HCT116 (cell line): ENCODE measurements at regions not wholly inside any gene's neighbourhood (a gene's known extent, or its start where the extent isn't known, plus 50 kb on each side); places are given as distances from the start of the nearest gene placed in this dataset.

ENCODE experiments used
- ATAC-seq: fragments of 200-7000 bp; cut with Tn5 transposase; 2 replicates; pipeline ENCODE4 v1.9.1; 2020; ENCODE audit warnings: mild to moderate bottlenecking, moderate library complexity
- BruUV-seq: library from RNA; stranded (reverse); fragments of 400-500 nt; replicated peaks from 2 replicates; lab custom pipeline; 2021; lab: Mats Ljungman, UMichigan
- CTCF ChIA-PET: fragments of 300-600 bp; sonication (Branson Sonifier 250); formaldehyde crosslinking; loops from one replicate; lab custom pipeline; 2021; ENCODE audit warnings: antibody characterized with exemption; lab: Charles Lee
- POLR2A ChIA-PET: fragments of 300-600, 350-600 bp; sonication (Branson Sonifier 250); formaldehyde crosslinking; loops from one replicate; lab custom pipeline; 2021; ENCODE audit warnings: antibody characterized with exemption; lab: Charles Lee
- RAD21 ChIA-PET, 2 experiments: fragments of 300-600 bp; sonication (Branson Sonifier 250); formaldehyde crosslinking; loops; one replicate each; lab custom pipeline; 2023; ENCODE audit warnings: low total read pairs in 2 of 2; ENCODE audit not compliant: uncharacterized antibody in 2 of 2, unreplicated experiment in 2 of 2, low non-redundant PET in 1 of 2; lab: Charles Lee
- DNase-seq: peaks from one replicate; pipeline ENCODE4 v3.0.0-alpha.2; 2010; ENCODE audit warnings: low read depth, low spot score
- H2AFZ ChIP-seq: fragments of 200-600 bp; shearing (Covaris generic), sonication (generic); 2 replicates; pipeline ENCODE4 v1.6.1; 2017; ENCODE audit warnings: low read depth, mixed run types, mixed read lengths, antibody characterized with exemption, low read length; ENCODE audit not compliant: poor library complexity, severe bottlenecking
- H3K27ac ChIP-seq: 2 replicates; pipeline ENCODE4 v1.5.1; 2012; ENCODE audit warnings: low read depth, low read length
- H3K27me3 ChIP-seq: fragments of 200-600 bp; sonication (generic); 2 replicates; pipeline ENCODE4 v1.6.1; 2016; ENCODE audit warnings: mixed run types, low read length, mixed read lengths; ENCODE audit not compliant: insufficient read depth
- H3K36me3 ChIP-seq, 2 experiments: fragments of 200-500 bp in 1 of 2; fragments of 200-600 bp in 1 of 2; sonication (Bioruptor generic) in 1 of 2; sonication (generic) in 1 of 2; 2 replicates each; pipeline versions ENCODE4 v1.5.1 to v1.6.1; 2014 to 2016; ENCODE audit warnings: low read length in 2 of 2, inconsistent platforms in 1 of 2, mixed read lengths in 1 of 2, mixed run types in 1 of 2; ENCODE audit not compliant: insufficient read depth in 2 of 2, control insufficient read depth in 1 of 2
- H3K4me1 ChIP-seq, 2 experiments: fragments of 200-600 bp in 1 of 2; sonication (generic) in 1 of 2; 2 replicates each; pipeline versions ENCODE4 v1.5.1 to v1.6.1; 2012 to 2017; ENCODE audit warnings: low read length in 2 of 2, inconsistent platforms in 1 of 2, mild to moderate bottlenecking in 1 of 2, mixed read lengths in 1 of 2, mixed run types in 1 of 2, moderate library complexity in 1 of 2; ENCODE audit not compliant: insufficient read depth in 2 of 2, control insufficient read depth in 1 of 2
- H3K4me2 ChIP-seq: fragments of 200-600 bp; sonication (generic); 2 replicates; pipeline ENCODE4 v1.6.1; 2017; ENCODE audit warnings: mixed run types, low read length, mixed read lengths
- H3K4me3 ChIP-seq, 2 experiments: fragments of 200-600 bp in 1 of 2; sonication (generic) in 1 of 2; replicated peaks in 1 of 2; 2 replicates each; pipeline ENCODE4 v1.5.1; 2011 to 2016; ENCODE audit warnings: low read length in 2 of 2, control low read depth in 1 of 2, low read depth in 1 of 2, mild to moderate bottlenecking in 1 of 2, mixed read lengths in 1 of 2, mixed run types in 1 of 2
- H3K79me2 ChIP-seq: fragments of 200-600 bp; sonication (generic); 2 replicates; pipeline ENCODE4 v1.6.1; 2017; ENCODE audit warnings: mild to moderate bottlenecking, mixed run types, low read length, moderate library complexity, mixed read lengths; ENCODE audit not compliant: insufficient read depth
- H3K9ac ChIP-seq: fragments of 200-600 bp; sonication (generic); 2 replicates; pipeline ENCODE4 v1.6.1; 2016; ENCODE audit warnings: low read length, mixed read lengths
- H3K9me2 ChIP-seq: fragments of 200-600 bp; sonication (generic), shearing (Covaris generic); 2 replicates; pipeline ENCODE4 v1.6.1; 2017; ENCODE audit warnings: mixed run types, mild to moderate bottlenecking, moderate library complexity; ENCODE audit not compliant: insufficient read depth
- H3K9me3 ChIP-seq, 2 experiments: fragments of 200-500 bp in 1 of 2; fragments of 200-600 bp in 1 of 2; sonication (Bioruptor generic) in 1 of 2; sonication (generic) in 1 of 2; 2 replicates each; pipeline ENCODE4 v1.6.1; 2014 to 2017; ENCODE audit warnings: low read length in 2 of 2, mixed read lengths in 2 of 2, inconsistent platforms in 1 of 2, low read depth in 1 of 2, mild to moderate bottlenecking in 1 of 2, mixed run types in 1 of 2, moderate library complexity in 1 of 2; ENCODE audit not compliant: control insufficient read depth in 1 of 2, insufficient read depth in 1 of 2
- H4K20me1 ChIP-seq: fragments of 200-600 bp; sonication (generic), shearing (Covaris generic); 2 replicates; pipeline ENCODE4 v1.6.1; 2017; ENCODE audit warnings: mixed run types, mild to moderate bottlenecking, moderate library complexity; ENCODE audit not compliant: insufficient read depth
- ATF3 ChIP-seq: IDR thresholded peaks from 2 replicates; pipeline ENCODE4 v1.6.1; 2012
- CTCF ChIP-seq, 3 experiments: fragments of 200-600 bp in 1 of 3; sonication (generic) in 1 of 3; IDR thresholded peaks in 2 of 3; conservative IDR thresholded peaks in 1 of 3; 2 replicates each; pipeline ENCODE4 v1.5.1; 2012 to 2017; ENCODE audit warnings: low read depth in 2 of 3, low read length in 2 of 3, antibody characterized with exemption in 1 of 3, borderline replicate concordance in 1 of 3, control low read depth in 1 of 3, mild to moderate bottlenecking in 1 of 3, mixed read lengths in 1 of 3, mixed run types in 1 of 3, moderate library complexity in 1 of 3; ENCODE audit not compliant: insufficient read depth in 1 of 3
- EGR1 ChIP-seq: IDR thresholded peaks from 2 replicates; pipeline ENCODE4 v1.6.1; 2012; ENCODE audit warnings: low read depth
- EZH2phosphoT487 ChIP-seq: fragments of 200-600 bp; IDR thresholded peaks from 2 replicates; pipeline ENCODE4 v1.6.1; 2018; ENCODE audit warnings: antibody characterized with exemption, borderline replicate concordance
- FOSL1 ChIP-seq: IDR thresholded peaks from 2 replicates; pipeline ENCODE4 v1.6.1; 2012; ENCODE audit warnings: low read depth
- MAX ChIP-seq: IDR thresholded peaks from 2 replicates; pipeline ENCODE4 v1.6.1; 2012
- POLR2A ChIP-seq: IDR thresholded peaks from 2 replicates; pipeline ENCODE4 v1.7.0; 2011; ENCODE audit warnings: borderline replicate concordance; ENCODE audit not compliant: insufficient read depth, insufficient read length; ENCODE audit errors: extremely low read depth
- RAD21 ChIP-seq: IDR thresholded peaks from 2 replicates; pipeline ENCODE4 v1.6.1; 2012; ENCODE audit warnings: low read depth, mild to moderate bottlenecking
- SRF ChIP-seq: IDR thresholded peaks from 2 replicates; pipeline ENCODE4 v1.6.1; 2012; ENCODE audit warnings: low read depth
- TCF7L2 ChIP-seq: IDR thresholded peaks from 2 replicates; pipeline ENCODE4 v1.7.0; 2011; ENCODE audit warnings: borderline replicate concordance, inconsistent platforms; ENCODE audit not compliant: insufficient read depth, insufficient read length; ENCODE audit errors: extremely low read depth
- intact Hi-C: fragments of 100-400 bp; cut with micrococcal nuclease; formaldehyde crosslinking; loops from 2 replicates; pipeline ENCODE4 v1.10.0; 2022

GRCh38 chr7:89401099-89401498 lies 605.6 kb upstream of the TEX47 start:
- H3K4me3 ChIP-seq = no peak overlapping the region
- no peaks in the 10 kb centered on the region for H3K27me3 ChIP-seq
- RAD21 ChIA-PET = no interaction called here
- H3K9me2 ChIP-seq = no peaks in the 10 kb centered on the region
- H3K4me2 ChIP-seq = no peak overlapping the region
- intact Hi-C loops = no loop called here
- DNase-seq (no peak), ATAC-seq (no peak)
- CTCF ChIA-PET = no interaction called here
- TF ChIP-seq MAX = no peak
- no peak for TF ChIP-seq TCF7L2
- no peak for TF ChIP-seq ATF3
- TF ChIP-seq SRF = no peak
- no peak for TF ChIP-seq POLR2A
- POLR2A ChIA-PET = no interaction called here
- no peak overlapping the region for H2AFZ ChIP-seq
- no peak overlapping the region for H3K9ac ChIP-seq
- no peaks in the 10 kb centered on the region for H3K4me1 ChIP-seq
- no peak overlapping the region for H3K27ac ChIP-seq
- H3K36me3 ChIP-seq = no peaks in the 10 kb centered on the region
- no peaks in the 10 kb centered on the region for H3K9me3 ChIP-seq
- no peaks in the 10 kb centered on the region for H4K20me1 ChIP-seq
- BruUV-seq = no TSS peak
- no peaks in the 10 kb centered on the region for H3K79me2 ChIP-seq

- no peaks in the 10 kb centered on the region for H3K9me3 ChIP-seq
- H3K4me3 ChIP-seq = no peak overlapping the region
- BruUV-seq = no TSS peak
- no peak for ATAC-seq
- H3K27ac ChIP-seq = no peak overlapping the region
- ChIA-PET RAD21 (no interaction called here), CTCF (no interaction called here), POLR2A (no interaction called here)
- DNase-seq = no peak
- no peak overlapping the region for H3K4me2 ChIP-seq
- intact Hi-C loops = no loop called here
- H3K79me2 ChIP-seq = no peaks in the 10 kb centered on the region
- H4K20me1 ChIP-seq = no peaks in the 10 kb centered on the region
- no peak overlapping the region for H2AFZ ChIP-seq
- no peaks in the 10 kb centered on the region for H3K36me3 ChIP-seq
- TF ChIP-seq TCF7L2 = no peak
- TF ChIP-seq CTCF (IDR thresholded peaks at IDR 0.05 in 2 of 3, conservative IDR thresholded peaks at IDR 0.05 in 1 of 3; ENCODE audit: borderline replicate concordance in 1 of 3, insufficient read depth in 1 of 3, low read depth in 2 of 3, low read length in 2 of 3) = no peak
- no peak for TF ChIP-seq RAD21
- no peak for TF ChIP-seq EGR1
- TF ChIP-seq ATF3 = no peak
- no peak for TF ChIP-seq EZH2phosphoT487
- TF ChIP-seq POLR2A = no peak
- TF ChIP-seq FOSL1 = no peak
- H3K4me1 ChIP-seq = no peaks in the 10 kb centered on the region
- H3K9ac ChIP-seq = no peak overlapping the region
- H3K27me3 ChIP-seq = no peaks in the 10 kb centered on the region
- no peaks in the 10 kb centered on the region for H3K9me2 ChIP-seq
These were observed 606.2 kb upstream of the TEX47 start for GRCh38 chr7:89401690-89402089.
